NK-92 treated with Interleukin-12 subunit alpha and Interleukin-12 subunit beta, amount 100 ng/mL, for 24 hours (cell line): ENCODE measurements at regions not wholly inside any gene's neighbourhood (a gene's known extent, or its start where the extent isn't known, plus 50 kb on each side); places are given as distances from the start of the nearest gene placed in this dataset.

ENCODE experiments used
- DNase-seq: peaks from one replicate; lab custom pipeline; 2025; lab: John Stamatoyannopoulos, UW

- DNase-seq = peak; percentile 6
These were observed 228.5 kb upstream of the AJAP1 start for GRCh38 chr1:4425892-4426291.

- DNase-seq = no peak
These were observed 225.7 kb upstream of the AJAP1 start for GRCh38 chr1:4428711-4429110.

GRCh38 chr1:4430406-4431365 is 223.7 kb upstream of the AJAP1 start:
- DNase-seq = no peak

GRCh38 chr1:4431491-4431890 is 222.9 kb upstream of the AJAP1 start:
- no peak for DNase-seq

GRCh38 chr1:4433075-4433474 is 221.3 kb upstream of the AJAP1 start:
- no peak for DNase-seq

GRCh38 chr1:4444086-4444485 is 210.3 kb upstream of the AJAP1 start:
- DNase-seq = no peak

- DNase-seq = no peak
These were observed 206.5 kb upstream of the AJAP1 start for GRCh38 chr1:4447778-4448420.

- no peak for DNase-seq
These were observed 204.4 kb upstream of the AJAP1 start for GRCh38 chr1:4449972-4450371.

- DNase-seq = no peak
These were observed 201.7 kb upstream of the AJAP1 start for GRCh38 chr1:4452701-4453100.

- DNase-seq = no peak
These were observed 194.4 kb upstream of the AJAP1 start for GRCh38 chr1:4460052-4460451.

- DNase-seq = no peak
These were observed 193.8 kb upstream of the AJAP1 start for GRCh38 chr1:4460651-4461050.

GRCh38 chr1:4461726-4462290 is 192.6 kb upstream of the AJAP1 start:
- DNase-seq = no peak

GRCh38 chr1:4462831-4463484 is 191.5 kb upstream of the AJAP1 start:
- DNase-seq = no peak

- DNase-seq = no peak
These were observed 190.8 kb upstream of the AJAP1 start for GRCh38 chr1:4463631-4464030.

- no peak for DNase-seq
These were observed 189.9 kb upstream of the AJAP1 start for GRCh38 chr1:4464478-4464877.

- no peak for DNase-seq
These were observed 187.2 kb upstream of the AJAP1 start for GRCh38 chr1:4467241-4467640.

- no peak for DNase-seq
These were observed 186.0 kb upstream of the AJAP1 start for GRCh38 chr1:4468386-4468785.

- DNase-seq = no peak
These were observed 185.4 kb upstream of the AJAP1 start for GRCh38 chr1:4468804-4469514.

- no peak for DNase-seq
These were observed 178.0 kb upstream of the AJAP1 start for GRCh38 chr1:4476394-4476793.

GRCh38 chr1:4481451-4481850 is 173.0 kb upstream of the AJAP1 start:
- DNase-seq = no peak

GRCh38 chr1:4482526-4482925 is 171.9 kb upstream of the AJAP1 start:
- no peak for DNase-seq
